ENCODE measurements at regions not wholly inside any gene's neighbourhood (a gene's known extent, or its start where the extent isn't known, plus 50 kb on each side); places are given as distances from the start of the nearest gene placed in this dataset.
A peak's percentile ranks its signal among the peaks of the same experiment; 100 is the strongest.

- H3K27ac ChIP-seq (ENCODE audit: low read depth, low read length, poor library complexity, severe bottlenecking) = peak overlapping the region; percentile 65
- TF ChIP-seq EZH2 (IDR thresholded peaks at IDR 0.05; ENCODE audit: borderline replicate concordance, low read length) = no peak
- TF ChIP-seq, protein P1, sequence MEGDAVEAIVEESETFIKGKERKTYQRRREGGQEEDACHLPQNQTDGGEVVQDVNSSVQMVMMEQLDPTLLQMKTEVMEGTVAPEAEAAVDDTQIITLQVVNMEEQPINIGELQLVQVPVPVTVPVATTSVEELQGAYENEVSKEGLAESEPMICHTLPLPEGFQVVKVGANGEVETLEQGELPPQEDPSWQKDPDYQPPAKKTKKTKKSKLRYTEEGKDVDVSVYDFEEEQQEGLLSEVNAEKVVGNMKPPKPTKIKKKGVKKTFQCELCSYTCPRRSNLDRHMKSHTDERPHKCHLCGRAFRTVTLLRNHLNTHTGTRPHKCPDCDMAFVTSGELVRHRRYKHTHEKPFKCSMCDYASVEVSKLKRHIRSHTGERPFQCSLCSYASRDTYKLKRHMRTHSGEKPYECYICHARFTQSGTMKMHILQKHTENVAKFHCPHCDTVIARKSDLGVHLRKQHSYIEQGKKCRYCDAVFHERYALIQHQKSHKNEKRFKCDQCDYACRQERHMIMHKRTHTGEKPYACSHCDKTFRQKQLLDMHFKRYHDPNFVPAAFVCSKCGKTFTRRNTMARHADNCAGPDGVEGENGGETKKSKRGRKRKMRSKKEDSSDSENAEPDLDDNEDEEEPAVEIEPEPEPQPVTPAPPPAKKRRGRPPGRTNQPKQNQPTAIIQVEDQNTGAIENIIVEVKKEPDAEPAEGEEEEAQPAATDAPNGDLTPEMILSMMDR (IDR thresholded peaks at IDR 0.05; ENCODE audit: low read length) = no peak
- H3K9ac ChIP-seq (ENCODE audit: low read length) = no peak overlapping the region
- H2AFZ ChIP-seq (ENCODE audit: low read length) = no peak overlapping the region
- H3K4me1 ChIP-seq (ENCODE audit: insufficient read depth, low read length, severe bottlenecking) = peaks cover 21% of the 10 kb centered on the region
- H3K9me3 ChIP-seq (ENCODE audit: low read length) = no peaks in the 10 kb centered on the region
- no peak overlapping the region for H3K4me3 ChIP-seq (ENCODE audit: low read depth, low read length, poor library complexity, severe bottlenecking)
- no peaks in the 10 kb centered on the region for H4K20me1 ChIP-seq (ENCODE audit: insufficient read depth, low read length)
- H3K36me3 ChIP-seq (ENCODE audit: insufficient read depth, low read length) = no peaks in the 10 kb centered on the region
- H3K9me2 ChIP-seq (ENCODE audit: low read depth, low read length) = no peaks in the 10 kb centered on the region
- no peaks in the 10 kb centered on the region; the same call in 1 of the 2 replicates for H3F3A ChIP-seq (ENCODE audit: insufficient read depth, low read length)
- no peaks in the 10 kb centered on the region for H3K27me3 ChIP-seq (ENCODE audit: insufficient read depth, low read length)
- no peaks in the 10 kb centered on the region for H3K79me2 ChIP-seq (ENCODE audit: insufficient read depth, low read length)
- no peak overlapping the region for H3K4me2 ChIP-seq (ENCODE audit: low read length)
Observed at GRCh38 chr15:38682363-38682762, 117.7 kb upstream of the RASGRP1 start.

- Histone ChIP-seq H3K27ac (ENCODE audit: low read depth, low read length, poor library complexity, severe bottlenecking) (peak overlapping the region; percentile 65), H3K4me1 (ENCODE audit: insufficient read depth, low read length, severe bottlenecking) (peaks cover 21% of the 10 kb centered on the region), H2AFZ (ENCODE audit: low read length) (peak overlapping the region; percentile 25; the same call in 1 of the 2 replicates), H3K79me2 (ENCODE audit: insufficient read depth, low read length) (no peaks in the 10 kb centered on the region), H3K4me3 (ENCODE audit: low read depth, low read length, poor library complexity, severe bottlenecking) (no peak overlapping the region), H3K27me3 (ENCODE audit: insufficient read depth, low read length) (no peaks in the 10 kb centered on the region), H3K4me2 (ENCODE audit: low read length) (peak overlapping the region; percentile 3; the same call in 1 of the 2 replicates), H3K9me2 (ENCODE audit: low read depth, low read length) (no peaks in the 10 kb centered on the region), H3K36me3 (ENCODE audit: insufficient read depth, low read length) (no peaks in the 10 kb centered on the region), H4K20me1 (ENCODE audit: insufficient read depth, low read length) (no peaks in the 10 kb centered on the region), H3K9ac (ENCODE audit: low read length) (peak overlapping the region; percentile 4; the same call in 1 of the 2 replicates), H3F3A (ENCODE audit: insufficient read depth, low read length) (no peaks in the 10 kb centered on the region; the same call in 1 of the 2 replicates), H3K9me3 (ENCODE audit: low read length) (no peaks in the 10 kb centered on the region)
- TF ChIP-seq, protein P1 (IDR thresholded peaks at IDR 0.05; ENCODE audit: low read length) = no peak
Observed at GRCh38 chr15:38682861-38683260, 118.2 kb upstream of the RASGRP1 start.

GRCh38 chr15:38683382-38684242 is 119.0 kb upstream of the RASGRP1 start:
- no peaks in the 10 kb centered on the region for H3K9me2 ChIP-seq (ENCODE audit: low read depth, low read length)
- H3K9ac ChIP-seq (ENCODE audit: low read length) = peak overlapping the region; percentile 4; the same call in 1 of the 2 replicates
- H3K27me3 ChIP-seq (ENCODE audit: insufficient read depth, low read length) = no peaks in the 10 kb centered on the region
- TF ChIP-seq, protein P1 (IDR thresholded peaks at IDR 0.05; ENCODE audit: low read length) = peak; percentile 92
- no peak for TF ChIP-seq EZH2 (IDR thresholded peaks at IDR 0.05; ENCODE audit: borderline replicate concordance, low read length)
- H3K4me1 ChIP-seq (ENCODE audit: insufficient read depth, low read length, severe bottlenecking) = peaks cover 21% of the 10 kb centered on the region
- H3K27ac ChIP-seq (ENCODE audit: low read depth, low read length, poor library complexity, severe bottlenecking) = peak overlapping the region; percentile 65
- no peaks in the 10 kb centered on the region for H3K36me3 ChIP-seq (ENCODE audit: insufficient read depth, low read length)
- H3K4me3 ChIP-seq (ENCODE audit: low read depth, low read length, poor library complexity, severe bottlenecking) = no peak overlapping the region
- H3K79me2 ChIP-seq (ENCODE audit: insufficient read depth, low read length) = no peaks in the 10 kb centered on the region
- peak overlapping the region; percentile 3; the same call in 1 of the 2 replicates for H3K4me2 ChIP-seq (ENCODE audit: low read length)
- H3K9me3 ChIP-seq (ENCODE audit: low read length) = no peaks in the 10 kb centered on the region
- no peaks in the 10 kb centered on the region; the same call in 1 of the 2 replicates for H3F3A ChIP-seq (ENCODE audit: insufficient read depth, low read length)
- no peaks in the 10 kb centered on the region for H4K20me1 ChIP-seq (ENCODE audit: insufficient read depth, low read length)
- H2AFZ ChIP-seq (ENCODE audit: low read length) = no peak overlapping the region
